Middle frontal gyrus (tissue), 1 donor: ENCODE measurements at regions not wholly inside any gene's neighbourhood (a gene's known extent, or its start where the extent isn't known, plus 50 kb on each side); places are given as distances from the start of the nearest gene placed in this dataset.
"Not testable (repeated sequence)": the region's sequence is repeated elsewhere in the genome, so short reads cannot be mapped to it uniquely, and the experiment has no call there.

Experiments used
- DNase-seq: peaks from one replicate; pipeline ENCODE4 v3.0.0-alpha.2; 2015; ENCODE audit warnings: low spot score; ENCODE audit errors: extremely low spot score

DNA sequence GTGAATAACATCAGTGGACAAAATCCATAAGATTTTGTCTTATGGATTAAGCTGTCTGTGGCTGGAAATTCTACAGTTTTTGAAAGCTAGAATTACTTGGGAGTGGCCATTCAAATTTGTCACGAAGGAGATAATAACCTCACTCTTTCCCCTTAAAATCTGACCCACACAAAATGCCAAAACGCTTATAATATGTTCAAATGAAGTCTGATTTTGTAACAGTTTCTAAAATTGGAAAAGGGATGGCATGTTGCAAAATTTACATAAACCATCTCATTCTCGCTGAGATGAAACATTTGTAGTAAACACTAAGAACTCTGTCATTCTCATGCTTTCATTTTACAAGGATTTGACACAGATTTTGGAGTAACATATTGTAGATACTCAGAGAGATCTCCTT lies 112.7 kb downstream of the GJA1 start:
- DNase-seq = no peak

DNA sequence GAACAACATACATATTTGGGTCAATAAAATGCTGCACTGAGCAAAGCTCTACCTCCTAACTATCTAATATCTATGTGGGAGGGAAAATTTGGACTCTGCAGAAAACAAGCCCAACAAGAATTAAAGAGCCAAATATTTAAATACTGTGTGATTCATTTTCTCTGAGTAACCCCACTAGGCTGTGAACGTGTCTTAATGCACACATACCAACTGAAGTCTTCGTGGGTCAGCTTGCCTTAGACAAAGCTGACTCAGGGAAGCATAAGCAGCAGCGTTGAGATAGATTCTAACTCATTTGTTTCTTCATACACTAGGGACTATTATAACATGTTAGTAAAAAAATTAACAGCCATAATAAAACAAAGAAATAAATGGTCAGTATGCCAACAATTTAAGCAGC lies 114.3 kb downstream of the GJA1 start:
- no peak for DNase-seq

DNA sequence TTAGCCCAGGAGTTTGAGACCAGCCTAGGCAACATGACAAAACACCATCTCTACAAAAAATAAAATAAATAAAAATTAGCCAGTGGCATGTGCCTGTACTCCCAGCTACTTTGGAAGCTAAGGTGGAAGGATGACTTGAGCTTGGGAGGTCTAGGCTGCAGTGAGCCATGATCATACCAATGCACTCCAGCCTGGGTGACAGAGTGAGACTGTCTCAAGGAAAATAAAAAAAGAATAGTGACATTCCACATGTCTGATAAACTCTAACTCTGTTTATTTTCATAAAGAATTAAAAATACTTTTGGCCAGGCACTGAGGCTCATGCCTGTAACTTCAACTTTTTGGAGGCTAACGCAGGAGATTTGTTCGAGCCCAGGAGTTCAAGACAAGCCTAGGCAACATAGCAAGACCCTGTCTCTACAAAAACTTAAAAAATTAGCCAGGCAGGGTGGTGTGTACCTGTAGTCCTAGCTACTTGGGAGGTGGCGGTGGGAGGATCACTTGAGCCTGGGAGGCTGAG lies 115.1 kb downstream of the GJA1 start:
- DNase-seq = no peak

DNA sequence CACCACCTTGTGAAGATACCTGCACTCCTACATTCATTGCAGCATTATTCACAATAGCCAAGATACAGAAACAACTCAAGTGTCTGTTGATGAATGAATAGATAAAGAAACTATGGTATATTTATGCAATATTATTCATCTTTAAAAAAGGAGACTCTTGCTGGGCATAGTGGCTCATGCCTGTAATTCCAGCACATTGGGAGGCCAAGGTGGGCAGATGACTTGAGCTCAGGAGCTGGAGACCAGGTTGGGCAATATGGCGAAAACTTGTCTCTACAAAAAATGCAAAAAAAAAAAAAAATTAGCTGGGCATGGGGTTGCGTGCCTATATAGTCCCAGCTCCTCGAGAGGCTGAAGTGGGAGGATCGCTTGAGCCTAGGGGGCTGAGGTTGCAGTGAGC lies 119.8 kb downstream of the GJA1 start:
- DNase-seq = no peak

DNA sequence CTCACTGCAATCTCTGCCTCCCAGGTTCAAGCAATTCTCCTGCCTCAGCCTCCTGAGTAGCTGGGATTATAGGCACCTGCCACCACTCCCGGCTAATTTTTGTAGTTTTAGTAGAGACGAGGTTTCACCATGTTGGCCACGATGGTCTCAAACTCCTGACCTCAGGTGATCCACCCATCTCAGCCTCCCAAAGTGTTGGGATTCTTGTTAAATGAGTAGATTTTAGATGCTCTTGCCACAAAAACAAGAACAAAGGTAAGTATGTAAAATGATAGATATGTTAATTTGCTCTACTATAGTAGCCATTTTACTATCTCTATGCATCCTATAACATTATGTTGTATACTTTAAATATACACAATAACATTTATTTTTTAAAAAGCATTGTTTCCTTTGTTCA lies 120.7 kb downstream of the GJA1 start:
- not testable (repeated sequence) for DNase-seq

DNA sequence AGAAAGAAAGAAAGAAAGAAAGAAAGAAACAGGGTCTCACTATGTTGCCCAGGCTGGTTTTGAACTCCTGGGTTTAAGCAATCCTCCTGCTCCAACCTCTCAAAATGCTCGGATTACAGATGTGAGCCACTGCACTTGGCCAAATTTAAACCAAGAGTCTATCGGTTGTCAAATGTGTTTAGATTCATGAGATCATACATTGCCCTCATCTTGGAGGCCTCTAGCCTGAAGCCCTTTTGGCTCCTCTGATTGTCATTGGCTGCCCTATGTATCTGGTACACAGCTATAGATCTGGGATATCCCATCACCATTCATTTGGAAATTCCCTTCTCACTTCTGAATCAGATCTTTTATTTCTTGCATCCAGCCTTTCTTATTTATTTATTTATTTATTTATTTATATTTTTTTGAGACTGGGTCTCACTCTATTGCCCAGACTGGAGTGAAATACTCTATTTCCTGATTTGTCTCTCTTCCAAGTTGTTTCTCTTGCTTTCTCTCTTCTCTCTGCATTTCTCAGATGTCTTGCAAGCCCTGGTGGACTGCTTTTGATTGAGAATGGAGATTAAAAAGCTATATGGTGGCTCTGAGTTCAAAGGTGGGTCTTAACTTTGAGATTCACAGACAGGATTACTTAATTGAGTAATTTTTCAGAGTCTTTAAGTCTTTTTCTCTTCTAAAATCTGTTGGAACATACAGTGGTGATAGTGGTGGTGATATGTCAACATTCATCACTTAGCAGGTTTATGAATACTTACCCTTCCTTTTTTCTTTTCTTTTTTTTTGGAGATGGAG lies 121.9 kb downstream of the GJA1 start:
- DNase-seq = no peak

DNA sequence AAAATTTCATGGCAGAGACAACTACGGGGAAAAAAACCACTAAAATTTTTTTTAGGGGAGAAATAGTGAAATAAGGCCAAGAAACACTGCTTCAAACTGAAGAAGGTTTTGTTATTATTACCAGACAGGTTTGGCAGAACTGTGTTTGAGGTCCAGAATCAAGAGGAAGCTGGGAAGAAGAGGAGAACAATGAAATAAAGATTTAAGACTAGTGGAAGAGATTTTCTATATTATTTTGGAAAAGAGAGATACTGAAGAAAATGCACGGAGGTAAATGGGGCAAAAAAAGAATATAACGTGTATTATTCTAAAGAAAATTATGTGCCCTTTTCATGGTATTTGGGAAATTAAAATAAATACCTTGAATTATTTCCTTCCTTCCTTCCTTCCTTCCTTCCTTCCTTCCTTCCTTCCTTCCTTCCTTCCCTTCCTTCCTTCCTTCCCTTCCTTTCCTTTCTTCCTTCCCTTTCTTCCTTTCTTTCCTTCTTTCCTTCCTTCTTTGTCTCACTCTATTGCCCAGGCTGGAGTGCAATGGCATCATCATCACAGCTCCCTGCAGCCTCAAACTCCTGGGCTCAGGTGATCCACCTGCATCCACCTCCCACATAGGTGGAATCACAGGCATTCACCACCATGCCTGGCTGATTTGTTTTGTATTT lies 124.3 kb downstream of the GJA1 start:
- DNase-seq = no peak

DNA sequence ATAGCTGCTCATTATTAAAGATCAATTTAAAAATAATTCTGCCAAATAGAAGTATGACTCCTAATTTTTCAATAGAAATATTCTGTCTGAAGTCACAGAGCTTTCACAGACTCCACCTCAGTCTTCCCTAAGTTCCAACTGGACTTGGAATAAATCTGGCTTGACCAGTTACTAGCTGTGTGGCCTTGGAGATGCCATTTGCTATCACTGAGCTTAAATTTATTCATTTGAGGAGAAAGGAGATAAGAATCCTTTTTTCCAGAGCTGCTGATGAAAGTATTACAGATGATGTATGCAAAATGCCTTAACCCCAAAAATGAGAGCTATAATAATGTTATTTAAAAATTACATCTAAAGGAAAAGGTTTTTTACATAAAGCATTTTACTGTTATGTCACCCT lies 125.0 kb downstream of the GJA1 start:
- DNase-seq = no peak

DNA sequence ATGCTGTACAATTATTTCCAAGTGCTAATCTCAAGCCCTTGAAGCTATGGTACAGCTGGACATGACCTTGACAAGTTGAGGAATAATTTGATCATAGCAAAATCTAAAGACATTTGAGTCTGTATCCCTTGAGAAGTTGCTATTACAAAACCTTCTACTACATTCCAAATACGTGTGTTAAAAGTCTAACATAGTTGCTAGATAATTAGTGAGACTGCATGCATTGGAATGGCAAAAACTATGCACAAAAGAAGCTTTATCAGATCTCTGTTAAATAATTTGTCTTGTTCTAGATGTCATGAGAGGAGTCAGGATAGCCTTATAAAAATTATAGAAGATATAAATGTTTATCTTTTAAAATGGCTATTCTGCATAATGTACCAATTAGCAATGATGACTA lies 127.8 kb downstream of the GJA1 start:
- DNase-seq = no peak

DNA sequence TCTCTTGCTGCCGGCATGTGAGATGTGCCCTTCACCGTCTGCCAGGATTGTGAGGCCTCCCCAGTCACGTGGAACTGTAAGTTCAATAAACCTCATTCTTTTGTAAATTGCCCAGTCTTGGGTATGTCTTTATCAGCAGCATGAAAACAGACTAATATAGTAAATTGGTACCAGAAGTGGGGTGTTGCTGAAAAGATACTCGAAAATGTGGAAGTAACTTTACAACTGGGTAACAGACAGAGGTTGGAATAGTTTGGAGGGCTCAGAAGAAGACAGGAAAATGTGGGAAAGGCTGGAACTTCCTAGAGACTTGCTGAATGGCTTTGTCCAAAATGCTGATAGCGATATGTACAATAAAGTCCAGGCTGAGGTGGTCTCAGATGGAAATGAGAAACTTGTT lies 129.1 kb downstream of the GJA1 start:
- not testable (repeated sequence) for DNase-seq

DNA sequence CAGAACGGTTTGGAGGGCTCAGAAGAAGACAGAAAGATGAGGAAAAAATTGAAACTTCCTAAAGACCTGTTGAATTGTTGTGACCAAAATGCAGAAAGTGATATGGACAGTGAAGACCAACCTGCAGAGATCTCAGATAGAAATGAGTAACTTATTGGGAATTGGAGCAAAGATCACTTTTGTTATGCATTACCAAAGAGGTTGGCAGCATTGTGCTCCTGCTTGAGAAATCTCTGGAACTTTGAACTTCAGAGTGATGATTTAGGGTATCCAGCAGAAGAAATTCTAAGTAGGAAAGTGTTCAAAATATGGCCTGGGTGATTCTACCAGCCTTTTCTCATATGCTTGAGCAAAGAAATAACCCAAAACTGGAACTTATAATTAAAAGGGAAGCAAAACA lies 136.0 kb downstream of the GJA1 start:
- DNase-seq = no peak

DNA sequence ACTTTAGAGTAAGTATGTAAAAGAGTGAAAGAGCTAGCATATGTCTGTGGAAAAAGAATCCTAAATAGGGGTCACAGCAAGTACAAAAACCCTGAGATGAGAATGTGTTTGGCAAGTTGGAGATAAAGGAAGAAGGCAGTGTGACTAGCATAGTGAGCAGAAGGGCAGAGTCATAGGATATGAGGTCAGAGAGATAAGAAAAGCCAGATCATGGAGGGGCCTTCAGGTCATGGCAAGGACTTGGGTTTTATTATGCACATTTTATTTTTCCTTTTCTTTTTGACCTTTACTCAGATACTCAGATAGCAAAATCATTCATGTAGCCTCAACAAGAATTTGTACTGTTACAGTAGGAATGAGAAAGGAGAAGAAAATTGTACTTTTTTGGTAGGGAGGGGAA lies 138.0 kb downstream of the GJA1 start:
- no peak for DNase-seq

DNA sequence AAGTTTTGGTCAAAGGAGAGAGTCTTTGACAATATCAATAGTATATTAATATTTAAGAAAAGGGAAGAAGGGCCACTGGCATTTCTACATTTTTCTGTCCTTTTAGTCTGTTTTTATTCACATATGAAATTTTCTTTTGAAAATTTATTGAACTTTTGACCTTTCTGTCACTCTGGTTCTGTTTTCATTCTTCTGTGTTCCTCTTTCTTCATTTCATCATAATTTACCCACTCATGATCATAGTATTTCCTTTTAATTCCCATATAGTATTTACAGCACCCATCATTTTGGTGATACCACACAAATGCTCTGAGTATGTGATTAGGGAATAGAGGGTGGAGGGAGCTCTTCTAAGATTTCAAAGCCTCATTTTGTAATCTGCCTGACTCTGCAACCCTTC lies 142.8 kb downstream of the GJA1 start:
- DNase-seq = no peak

DNA sequence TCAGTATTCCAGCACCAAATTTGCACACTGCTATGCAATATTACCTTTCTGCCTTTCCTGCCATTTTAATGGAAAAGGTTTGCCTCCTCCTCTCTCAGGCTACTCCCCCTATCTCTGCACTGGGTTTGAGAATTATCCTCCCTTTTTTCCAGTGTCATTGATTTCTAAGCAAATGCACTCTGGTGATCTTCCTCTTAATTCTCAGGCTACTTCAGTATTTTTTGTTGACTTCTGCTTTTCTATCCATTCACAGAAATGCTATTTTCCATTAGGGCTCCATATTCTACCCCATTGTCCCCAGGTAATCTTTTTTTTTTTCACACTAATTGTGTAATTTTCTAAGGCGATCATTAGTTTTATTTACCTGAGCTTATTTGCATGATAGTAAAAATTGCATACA lies 144.0 kb downstream of the GJA1 start:
- no peak for DNase-seq

DNA sequence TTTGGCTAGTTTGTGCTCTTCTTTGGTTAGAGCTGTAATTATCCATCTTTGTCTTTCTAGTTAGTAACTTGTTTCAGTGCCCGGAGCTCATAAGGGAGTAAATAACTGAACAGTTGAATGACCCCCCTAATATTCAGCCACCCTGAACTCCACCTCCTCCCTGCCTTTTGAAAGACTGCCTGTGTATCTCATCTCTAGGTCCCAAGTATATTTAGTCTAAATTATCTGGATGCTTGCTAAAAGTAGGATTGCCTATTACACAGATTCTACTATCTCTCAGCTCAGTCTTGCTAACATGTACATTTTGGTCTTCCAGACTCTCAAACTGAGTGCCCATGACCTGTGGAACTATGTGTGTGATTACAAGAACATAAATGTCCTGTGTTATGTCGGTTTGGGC lies 145.9 kb downstream of the GJA1 start:
- DNase-seq = no peak

DNA sequence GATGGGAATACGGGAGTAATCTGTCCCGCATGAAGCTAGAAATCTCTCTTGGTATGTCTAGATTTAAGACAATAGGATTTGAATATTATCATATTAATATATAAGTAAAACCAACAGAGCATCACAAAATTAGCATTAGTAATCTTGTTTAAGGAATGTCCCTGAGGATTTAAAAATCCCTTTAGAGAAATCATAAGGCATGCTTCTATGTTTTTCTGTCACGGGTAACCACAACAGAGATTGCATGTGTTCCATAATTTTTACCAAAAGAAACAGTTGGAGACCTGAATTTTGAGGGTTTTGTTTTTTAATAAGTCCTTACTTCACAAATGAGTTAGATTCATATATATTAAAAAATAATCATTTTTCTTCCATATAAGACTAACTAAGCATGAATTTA lies 146.8 kb downstream of the GJA1 start:
- no peak for DNase-seq

DNA sequence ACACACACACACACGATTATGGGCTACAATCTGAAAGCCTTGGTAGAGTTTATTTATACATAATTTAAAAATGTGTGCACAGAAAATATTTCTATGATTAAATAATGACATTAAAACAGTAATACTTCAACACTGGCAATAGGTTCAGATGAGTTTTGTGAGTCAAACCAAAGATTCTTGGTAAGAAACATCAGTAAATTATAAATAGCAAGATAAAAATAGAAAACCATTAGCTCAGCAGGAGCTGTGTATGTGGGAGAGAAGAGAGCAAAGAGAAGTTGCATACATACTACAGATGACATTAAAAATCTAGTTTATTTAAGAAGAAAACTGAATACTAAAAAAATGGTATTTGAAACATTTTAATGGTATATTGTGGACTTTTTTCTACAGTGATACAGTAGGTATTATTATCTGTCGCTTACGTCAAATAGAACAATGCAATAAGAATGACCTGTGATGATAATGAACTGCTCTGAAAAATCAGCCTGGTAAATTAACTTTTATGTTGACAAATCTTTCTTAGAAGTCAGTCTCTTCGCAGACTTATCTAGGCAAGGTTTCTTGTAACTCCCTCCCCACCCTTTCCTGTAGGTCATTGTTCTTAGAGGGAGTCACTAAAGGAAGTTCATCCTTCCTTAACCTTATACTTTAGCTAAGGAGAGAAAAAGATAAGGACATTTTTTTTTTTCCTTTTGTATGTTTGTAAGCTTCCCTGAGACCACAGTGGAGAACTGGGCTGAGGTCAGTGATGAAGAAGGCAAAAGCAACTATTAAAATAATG lies 149.3 kb downstream of the GJA1 start:
- no peak for DNase-seq

DNA sequence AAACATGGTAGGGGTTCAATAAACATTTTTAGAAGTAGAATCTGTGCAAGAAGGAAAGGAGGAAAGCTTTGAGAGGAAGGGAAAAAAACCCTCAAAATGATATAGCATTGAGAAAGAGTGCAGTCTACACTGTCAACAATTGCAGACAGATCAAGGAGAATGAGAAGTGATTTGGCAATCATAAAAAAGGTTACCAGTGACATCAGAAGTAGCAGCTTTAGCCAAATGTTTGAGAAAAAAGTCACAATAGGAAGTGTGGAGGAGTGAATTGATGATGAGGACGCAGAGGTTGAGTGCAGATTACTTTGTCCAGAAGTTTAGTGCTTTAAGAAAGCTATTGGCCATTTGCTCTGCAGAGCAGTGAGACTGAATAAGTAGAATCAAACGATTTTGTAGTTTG lies 155.0 kb downstream of the GJA1 start:
- DNase-seq = no peak

DNA sequence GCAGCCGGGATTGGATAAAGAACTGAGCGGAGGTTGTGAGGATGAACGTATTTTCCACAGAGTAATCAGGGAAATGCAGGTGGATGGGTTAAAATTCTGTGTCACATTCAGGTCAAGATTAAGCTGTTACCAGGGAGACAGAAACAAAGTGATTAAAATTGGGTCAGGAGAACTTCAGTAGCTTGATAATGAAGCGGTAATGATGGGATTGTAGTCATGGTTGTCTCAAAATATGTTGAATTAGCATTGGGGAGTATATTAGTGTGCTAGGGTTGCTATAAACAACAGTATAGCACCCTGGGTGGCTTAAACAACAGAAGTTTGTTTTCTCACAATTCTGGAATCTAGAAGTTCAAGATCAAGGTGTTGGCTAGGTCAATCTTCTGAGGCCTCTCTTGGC lies 155.5 kb downstream of the GJA1 start:
- no peak for DNase-seq

DNA sequence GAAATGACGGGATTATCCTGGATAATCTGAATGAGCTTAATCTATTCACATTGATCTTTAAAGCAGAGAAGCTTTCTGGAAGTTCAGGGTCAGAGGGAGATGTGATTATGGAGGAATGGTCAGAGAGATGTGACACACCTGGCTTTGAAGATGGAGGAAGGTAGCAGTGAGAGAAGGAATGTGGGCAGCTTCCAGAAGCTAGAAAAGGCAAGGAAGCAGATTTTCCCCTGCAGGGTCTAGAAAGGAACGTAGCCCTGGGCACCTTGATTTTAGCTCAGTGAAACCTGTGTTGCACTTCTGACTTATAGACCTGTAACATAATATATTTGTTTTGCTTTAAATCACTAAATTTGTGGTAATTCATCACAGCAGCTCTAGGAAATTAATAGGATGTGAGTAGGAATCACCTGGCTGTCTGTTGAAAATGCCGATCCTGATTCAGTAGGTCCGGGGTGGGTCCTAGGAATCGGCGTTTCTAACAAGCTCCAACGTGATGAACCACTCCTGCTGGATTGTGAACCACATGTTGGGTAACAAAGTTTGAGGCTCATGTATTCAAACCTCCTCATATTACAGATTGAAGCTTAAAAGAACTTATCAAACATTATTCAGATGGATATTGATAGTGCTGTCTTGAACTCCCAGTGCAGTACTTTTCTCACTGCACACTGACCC lies 157.0 kb downstream of the GJA1 start:
- DNase-seq = no peak

DNA sequence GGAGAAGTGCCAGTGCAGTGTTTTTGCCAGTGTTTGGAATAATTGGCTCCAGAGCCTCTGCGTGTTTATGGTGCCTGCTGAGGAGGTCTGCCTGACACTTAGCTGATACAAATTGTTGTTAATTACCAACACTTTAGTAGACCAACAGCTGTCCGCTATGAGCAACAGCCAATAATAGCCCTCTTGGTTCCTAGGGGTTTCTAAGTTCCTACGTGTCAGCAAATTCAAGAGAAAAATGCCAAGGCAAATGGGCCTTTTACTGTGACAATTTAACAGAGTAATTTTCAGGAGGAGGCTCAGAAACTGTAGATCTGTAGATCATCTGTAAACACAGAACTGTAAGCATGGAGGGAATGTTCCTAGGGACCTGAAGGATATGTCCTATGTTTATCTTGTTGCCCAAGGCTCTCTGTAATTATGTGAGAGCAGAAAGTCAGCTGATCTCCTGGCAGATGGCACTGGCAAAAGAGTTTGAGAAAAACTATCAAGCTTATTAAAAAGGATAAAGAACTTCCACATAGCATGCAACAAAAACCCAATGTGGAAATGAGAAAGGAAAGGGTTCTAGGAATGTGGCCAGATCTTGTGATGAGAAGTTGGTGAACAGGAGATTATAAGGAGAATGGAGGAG lies 157.7 kb downstream of the GJA1 start:
- DNase-seq = no peak
